GM12892 (cell line): ENCODE measurements at regions not wholly inside any gene's neighbourhood (a gene's known extent, or its start where the extent isn't known, plus 50 kb on each side); places are given as distances from the start of the nearest gene placed in this dataset.

Source experiments
- POLR2A ChIP-seq: IDR thresholded peaks from 2 replicates; pipeline ENCODE4 v1.6.1; 2011; ENCODE audit warnings: low read depth, low read length, control low read depth
- POLR2AphosphoS5 ChIP-seq: IDR thresholded peaks from 2 replicates; pipeline ENCODE4 v1.6.1; 2011; ENCODE audit warnings: low read depth, low read length, control low read depth

GRCh38 chr4:53908661-53909078, 155.7 kb downstream of the CHIC2 start:
- TF ChIP-seq POLR2AphosphoS5 (no peak), POLR2A (no peak)
